Ovary (tissue), 7 donors: ENCODE measurements at regions not wholly inside any gene's neighbourhood (a gene's known extent, or its start where the extent isn't known, plus 50 kb on each side); places are given as distances from the start of the nearest gene placed in this dataset.

Experiments
- DNase-seq, 5 donors: peaks; one replicate each; pipeline ENCODE4 v3.0.0-alpha.2; 2019 to 2020
- H3K27ac ChIP-seq, 2 donors: fragments of 200-600 bp; one replicate each; pipeline versions ENCODE4 v1.5.1 to v1.8.0; 2019 to 2022
- H3K27me3 ChIP-seq: fragments of 200-600 bp; one replicate; pipeline ENCODE4 v1.8.0; 2022
- H3K36me3 ChIP-seq: fragments of 200-600 bp; sonication (generic); one replicate; pipeline ENCODE4 v1.5.1; 2019
- H3K4me1 ChIP-seq: one replicate; pipeline ENCODE4 v1.8.1; 2013; ENCODE audit warnings: mild to moderate bottlenecking, moderate library complexity; ENCODE audit not compliant: insufficient read depth
- H3K4me3 ChIP-seq: fragments of 200-600 bp; sonication (generic); one replicate; pipeline ENCODE4 v1.5.1; 2017
- H3K9me3 ChIP-seq, 2 donors: fragments of 200-600 bp in 1 of 2; sonication (generic) in 1 of 2; one replicate each; pipeline versions ENCODE4 v1.5.1 to v1.8.1; 2013 to 2019; ENCODE audit warnings: mild to moderate bottlenecking in 1 of 2, moderate library complexity in 1 of 2
- EP300 ChIP-seq: sonication (generic); formaldehyde crosslinking; IDR thresholded peaks from one replicate; pipeline ENCODE4 v1.6.1; 2017; ENCODE audit warnings: antibody characterized with exemption
- POLR2A ChIP-seq: fragments of 450-650 bp; IDR thresholded peaks from one replicate; pipeline ENCODE4 v1.6.1; 2017; ENCODE audit warnings: antibody characterized with exemption, mild to moderate bottlenecking, moderate library complexity
- WGBS, 3 donors: extraction: QIAGEN DNeasy Blood & Tissue Kit in 1 of 3; methylation state at CpG; one replicate each; pipeline versions ENCODE4 v1.1.5 to v1.1.7; 2013 to 2017; 5-methylcytosine and 5-hydroxymethylcytosine counted together
- intact Hi-C, 4 donors: fragments of 100-400 bp; cut with DNase I; formaldehyde crosslinking; loops; one replicate each; pipeline versions ENCODE4 v1.11.0 to v1.15.1; 2022 to 2023
- TF ChIP-seq, protein P1 (sequence below), 3 donors: fragments of 450-650 bp in 2 of 3; fragments of 200-600 bp in 1 of 3; IDR thresholded peaks; one replicate each; pipeline versions ENCODE4 v1.5.1 to v1.8.0; 2016 to 2022; ENCODE audit warnings: antibody characterized with exemption in 3 of 3, mild to moderate bottlenecking in 1 of 3
- donor health status: DM: no; HTN: no; CAD: no; lungs with moderate emphysema.
- donor health status: DM: no; HTN: no; CAD: no.
- donor health status: Bipolar disorder and iron deficiency.
- donor health status: DM: no; HTN: no; CAD: no.
- donor health status: DM: yes; HTN: yes; CAD: no.

DNA sequence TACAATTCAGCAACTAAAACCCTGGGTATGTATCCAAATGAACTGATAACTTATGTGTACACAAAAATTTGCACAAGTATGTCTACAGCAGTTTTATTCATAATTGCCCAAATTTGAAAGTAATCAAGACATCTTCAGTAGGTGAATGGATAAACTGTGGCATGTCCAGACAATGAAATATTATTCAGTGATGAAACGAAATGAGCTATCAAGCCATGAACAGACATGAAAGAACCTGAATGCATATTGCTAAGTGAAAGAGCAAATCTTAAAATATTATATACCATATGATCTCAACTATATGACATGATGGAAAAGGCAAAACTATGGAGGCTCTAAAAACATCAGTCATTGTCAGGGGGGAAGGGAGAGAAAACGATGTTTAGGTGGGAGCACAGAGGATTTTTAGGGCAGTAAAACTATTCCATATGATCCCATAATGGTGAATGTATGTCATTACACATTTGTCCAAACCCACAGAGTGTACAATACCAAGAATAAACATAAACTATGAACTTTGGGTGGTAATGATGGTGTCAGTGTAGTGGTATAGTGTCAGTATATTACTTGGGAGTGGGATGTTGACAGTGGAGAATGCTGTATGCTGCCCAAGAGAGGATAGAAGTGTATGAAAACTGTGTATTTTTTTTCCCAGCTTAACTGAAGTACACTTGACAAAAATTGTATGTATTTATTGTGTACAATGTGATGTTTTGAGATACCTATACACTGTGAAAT, 92.8 kb upstream of the PPP2R5A start:
- H3K27ac ChIP-seq, result no peak overlapping the region
- no peaks in the 10 kb centered on the region for H3K27me3 ChIP-seq
- H3K36me3 ChIP-seq, result no peaks in the 10 kb centered on the region
- no peak for TF ChIP-seq EP300
- TF ChIP-seq POLR2A, result no peak
- intact Hi-C loops, result no loop called here
- H3K9me3 ChIP-seq, result no peaks in the 10 kb centered on the region
- 36 to 91% (median 86%) methylated on average over 2 of the region's 2 CpGs for WGBS, 3 donors
- no peak overlapping the region for H3K4me3 ChIP-seq
- no peak for DNase-seq
- H3K4me1 ChIP-seq, result no peaks in the 10 kb centered on the region

DNA sequence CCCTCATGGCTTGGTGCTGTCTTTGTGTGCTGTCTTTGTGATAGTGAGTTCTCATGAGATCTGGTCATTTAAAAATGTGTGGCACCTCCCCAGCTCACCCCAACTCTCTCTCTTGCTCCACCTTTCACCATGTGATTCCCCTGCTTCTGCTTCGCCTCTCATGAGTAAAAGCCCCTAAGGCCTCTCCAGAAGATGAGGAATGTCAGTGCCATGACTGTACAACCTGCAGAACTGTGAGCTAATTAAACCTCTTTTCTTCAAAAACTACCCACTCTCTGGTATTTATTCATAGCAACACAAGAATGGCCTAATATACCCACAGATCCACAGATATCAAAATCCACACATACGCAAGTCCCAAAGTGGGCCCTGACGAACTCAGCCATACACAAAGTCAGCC, 88.9 kb upstream of the PPP2R5A start:
- 95 to 100% (median 97%) methylated on average over 3 of the region's 3 CpGs for WGBS, 3 donors
- no peak for DNase-seq
- Histone ChIP-seq H3K27me3 (no peaks in the 10 kb centered on the region), H3K36me3 (no peaks in the 10 kb centered on the region), H3K9me3 (peaks cover 0 to 4% of the 10 kb centered on the region in 2 donors), H3K4me3 (no peak overlapping the region), H3K4me1 (no peaks in the 10 kb centered on the region), H3K27ac (no peak overlapping the region)
- intact Hi-C loops, result no loop called here
- TF ChIP-seq POLR2A, result no peak
- TF ChIP-seq, protein P1, sequence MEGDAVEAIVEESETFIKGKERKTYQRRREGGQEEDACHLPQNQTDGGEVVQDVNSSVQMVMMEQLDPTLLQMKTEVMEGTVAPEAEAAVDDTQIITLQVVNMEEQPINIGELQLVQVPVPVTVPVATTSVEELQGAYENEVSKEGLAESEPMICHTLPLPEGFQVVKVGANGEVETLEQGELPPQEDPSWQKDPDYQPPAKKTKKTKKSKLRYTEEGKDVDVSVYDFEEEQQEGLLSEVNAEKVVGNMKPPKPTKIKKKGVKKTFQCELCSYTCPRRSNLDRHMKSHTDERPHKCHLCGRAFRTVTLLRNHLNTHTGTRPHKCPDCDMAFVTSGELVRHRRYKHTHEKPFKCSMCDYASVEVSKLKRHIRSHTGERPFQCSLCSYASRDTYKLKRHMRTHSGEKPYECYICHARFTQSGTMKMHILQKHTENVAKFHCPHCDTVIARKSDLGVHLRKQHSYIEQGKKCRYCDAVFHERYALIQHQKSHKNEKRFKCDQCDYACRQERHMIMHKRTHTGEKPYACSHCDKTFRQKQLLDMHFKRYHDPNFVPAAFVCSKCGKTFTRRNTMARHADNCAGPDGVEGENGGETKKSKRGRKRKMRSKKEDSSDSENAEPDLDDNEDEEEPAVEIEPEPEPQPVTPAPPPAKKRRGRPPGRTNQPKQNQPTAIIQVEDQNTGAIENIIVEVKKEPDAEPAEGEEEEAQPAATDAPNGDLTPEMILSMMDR (IDR thresholded peaks at IDR 0.05), result no peak
- TF ChIP-seq EP300, result no peak

DNA sequence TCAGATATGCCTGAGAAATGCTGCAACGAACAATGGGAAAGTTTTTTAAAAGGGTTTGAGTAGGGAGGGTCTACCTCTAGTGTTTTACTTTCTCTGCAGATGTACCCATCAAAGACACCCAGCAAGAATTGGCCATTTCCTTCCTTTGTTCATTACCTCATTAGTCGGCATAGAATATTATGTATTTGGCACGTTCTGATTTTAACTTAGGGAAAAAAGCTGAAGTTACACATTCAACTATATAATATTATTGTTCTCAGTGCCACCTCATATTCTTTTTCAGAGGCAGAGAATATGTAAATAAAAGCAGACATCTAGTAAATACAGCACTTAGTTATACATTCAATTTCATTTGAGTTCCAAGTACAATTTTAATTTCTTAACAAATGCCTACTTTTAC, 83.7 kb upstream of the PPP2R5A start:
- DNase-seq, result no peak
- H3K27me3 ChIP-seq, result no peaks in the 10 kb centered on the region
- H3K36me3 ChIP-seq, result no peaks in the 10 kb centered on the region
- H3K27ac ChIP-seq, result no peak overlapping the region
- H3K4me1 ChIP-seq, result no peaks in the 10 kb centered on the region
- TF ChIP-seq POLR2A (no peak), EP300 (no peak)
- TF ChIP-seq, protein P1 (IDR thresholded peaks at IDR 0.05), result no peak
- H3K9me3 ChIP-seq, result peaks cover 0 to 4% of the 10 kb centered on the region in 2 donors
- WGBS, 3 donors, result 76 to 86% (median 77%) methylated on average over 3 of the region's 3 CpGs
- intact Hi-C loops, result no loop called here
- no peak overlapping the region for H3K4me3 ChIP-seq

DNA sequence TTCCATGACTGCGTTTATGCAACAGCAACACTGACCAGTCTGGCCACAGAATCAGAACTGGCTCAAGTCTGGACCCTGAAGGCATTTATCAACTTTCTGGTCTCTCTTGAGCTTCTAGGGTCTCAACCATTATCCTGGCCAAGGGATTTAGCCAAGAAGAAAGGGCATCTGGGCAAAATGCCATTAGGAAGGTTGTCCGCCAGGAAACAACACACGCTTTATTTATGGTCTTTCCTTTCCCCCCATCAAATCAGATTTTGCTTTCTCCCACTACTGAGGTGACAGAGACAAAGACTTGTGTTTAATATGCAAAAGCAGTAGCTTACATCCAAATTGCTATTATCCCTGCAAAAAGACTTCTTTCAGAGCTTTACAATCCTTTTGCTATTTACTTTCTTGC, 81.6 kb upstream of the PPP2R5A start:
- no peaks in the 10 kb centered on the region for H3K4me1 ChIP-seq

DNA sequence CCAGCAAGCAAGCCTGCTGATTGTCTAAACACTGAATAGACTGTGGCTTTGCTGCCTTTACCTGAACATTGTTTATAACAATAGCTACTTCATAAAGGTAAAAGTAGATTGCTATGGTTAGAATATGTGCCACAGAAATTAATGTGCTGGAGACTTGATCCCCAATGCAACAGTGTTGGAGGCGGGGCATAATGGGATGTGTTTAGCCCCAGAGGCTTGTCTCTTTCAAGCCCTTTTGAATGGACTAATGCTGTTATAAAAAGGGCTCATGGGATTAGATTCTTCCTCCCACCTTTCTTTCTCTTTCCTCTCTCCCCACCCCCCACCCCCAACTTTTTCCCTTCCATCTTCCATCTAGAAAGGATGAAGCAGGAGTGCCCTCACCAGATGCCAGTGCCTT, 80.2 kb upstream of the PPP2R5A start:
- no peaks in the 10 kb centered on the region for H3K36me3 ChIP-seq
- no peak overlapping the region for H3K27ac ChIP-seq
- no peak for DNase-seq
- no peaks in the 10 kb centered on the region for H3K4me1 ChIP-seq
- H3K27me3 ChIP-seq, result no peaks in the 10 kb centered on the region
- WGBS, 3 donors, result 93 to 97% (median 94%) methylated on average over 1 of the region's 1 CpG
- H3K4me3 ChIP-seq, result no peak overlapping the region
- peaks cover 0 to 4% of the 10 kb centered on the region in 2 donors for H3K9me3 ChIP-seq
- TF ChIP-seq, protein P1 (IDR thresholded peaks at IDR 0.05), result no peak
- TF ChIP-seq POLR2A, result no peak
- TF ChIP-seq EP300, result no peak
- intact Hi-C loops, result no loop called here

More for the DNA sequence above, 81.6 kb upstream of the PPP2R5A start:
- peaks cover 0 to 4% of the 10 kb centered on the region in 2 donors for H3K9me3 ChIP-seq
- TF ChIP-seq, protein P1 (IDR thresholded peaks at IDR 0.05), result no peak
- TF ChIP-seq EP300 (no peak), POLR2A (no peak)
- WGBS, 3 donors, result 62 to 81% (median 81%) methylated on average over 3 of the region's 3 CpGs
- H3K27ac ChIP-seq, result no peak overlapping the region
- no peak for DNase-seq
- H3K27me3 ChIP-seq, result no peaks in the 10 kb centered on the region
- no peak overlapping the region for H3K4me3 ChIP-seq
- intact Hi-C loops, result no loop called here
- H3K36me3 ChIP-seq, result no peaks in the 10 kb centered on the region
